IPS-15b (cell line): ENCODE measurements at regions not wholly inside any gene's neighbourhood (a gene's known extent, or its start where the extent isn't known, plus 50 kb on each side); places are given as distances from the start of the nearest gene placed in this dataset.
"Not testable (repeated sequence)": the region's sequence is repeated elsewhere in the genome, so short reads cannot be mapped to it uniquely, and the experiment has no call there.

Experiments
- H3K27me3 ChIP-seq: one replicate; pipeline ENCODE4 v1.6.1; 2013; ENCODE audit warnings: low read length; ENCODE audit not compliant: control insufficient read depth, insufficient read depth
- H3K36me3 ChIP-seq: one replicate; pipeline ENCODE4 v1.6.1; 2013; ENCODE audit warnings: low read length; ENCODE audit not compliant: control insufficient read depth, insufficient read depth
- H3K4me1 ChIP-seq: one replicate; pipeline ENCODE4 v1.6.1; 2013; ENCODE audit warnings: mild to moderate bottlenecking, low read length; ENCODE audit not compliant: control insufficient read depth, insufficient read depth
- H3K4me3 ChIP-seq: one replicate; pipeline ENCODE4 v1.5.1; 2013; ENCODE audit warnings: low read depth, low read length
- H3K9ac ChIP-seq: one replicate; pipeline ENCODE4 v1.6.1; 2013; ENCODE audit warnings: low read depth, mild to moderate bottlenecking, low read length
- H3K9me3 ChIP-seq: one replicate; pipeline ENCODE4 v1.6.1; 2013; ENCODE audit warnings: mild to moderate bottlenecking, low read length; ENCODE audit not compliant: control insufficient read depth, insufficient read depth

- Histone ChIP-seq H3K36me3 (no peaks in the 10 kb centered on the region), H3K4me3 (no peak overlapping the region), H3K4me1 (peaks cover 24% of the 10 kb centered on the region), H3K27me3 (no peaks in the 10 kb centered on the region), H3K9ac (no peak overlapping the region), H3K9me3 (no peaks in the 10 kb centered on the region)
Observed at GRCh38 chr10:63675171-63675570, 154.0 kb downstream of the REEP3 start.

GRCh38 chr10:63677001-63677400 lies 155.8 kb downstream of the REEP3 start:
- no peak overlapping the region for H3K9ac ChIP-seq
- H3K4me1 ChIP-seq: peaks cover 5% of the 10 kb centered on the region
- no peak overlapping the region for H3K4me3 ChIP-seq
- H3K36me3 ChIP-seq: no peaks in the 10 kb centered on the region
- no peaks in the 10 kb centered on the region for H3K9me3 ChIP-seq
- no peaks in the 10 kb centered on the region for H3K27me3 ChIP-seq

GRCh38 chr10:63680545-63680944 lies 159.3 kb downstream of the REEP3 start:
- H3K4me3 ChIP-seq, H3K27me3 ChIP-seq, H3K36me3 ChIP-seq, H3K4me1 ChIP-seq, H3K9ac ChIP-seq, H3K9me3 ChIP-seq: not testable (repeated sequence)

GRCh38 chr10:63681993-63682697 lies 160.9 kb downstream of the REEP3 start:
- no peak overlapping the region for H3K9ac ChIP-seq
- H3K36me3 ChIP-seq: no peaks in the 10 kb centered on the region
- H3K9me3 ChIP-seq: no peaks in the 10 kb centered on the region
- peaks cover 7% of the 10 kb centered on the region for H3K4me1 ChIP-seq
- no peak overlapping the region for H3K4me3 ChIP-seq
- H3K27me3 ChIP-seq: no peaks in the 10 kb centered on the region

GRCh38 chr10:63682698-63683052 lies 161.5 kb downstream of the REEP3 start:
- not testable (repeated sequence) for H3K36me3 ChIP-seq

GRCh38 chr10:63683223-63683622 lies 162.0 kb downstream of the REEP3 start:
- H3K36me3 ChIP-seq: no peaks in the 10 kb centered on the region
- no peak overlapping the region for H3K9ac ChIP-seq
- no peaks in the 10 kb centered on the region for H3K9me3 ChIP-seq
- no peak overlapping the region for H3K4me3 ChIP-seq
- H3K27me3 ChIP-seq: no peaks in the 10 kb centered on the region
- H3K4me1 ChIP-seq: peaks cover 7% of the 10 kb centered on the region

More at GRCh38 chr10:63682698-63683052, 161.5 kb downstream of the REEP3 start:
- not testable (repeated sequence) for H3K4me3 ChIP-seq, H3K4me1 ChIP-seq, H3K27me3 ChIP-seq, H3K9me3 ChIP-seq, H3K9ac ChIP-seq

- Histone ChIP-seq H3K27me3 (no peaks in the 10 kb centered on the region), H3K9me3 (no peaks in the 10 kb centered on the region), H3K9ac (no peak overlapping the region), H3K36me3 (no peaks in the 10 kb centered on the region), H3K4me3 (no peak overlapping the region), H3K4me1 (peaks cover 7% of the 10 kb centered on the region)
Observed at GRCh38 chr10:63683686-63684085, 162.5 kb downstream of the REEP3 start.

GRCh38 chr10:63684257-63684936 lies 163.2 kb downstream of the REEP3 start:
- H3K4me3 ChIP-seq: no peak overlapping the region
- H3K9ac ChIP-seq: no peak overlapping the region
- H3K4me1 ChIP-seq: peaks cover 7% of the 10 kb centered on the region
- H3K9me3 ChIP-seq: no peaks in the 10 kb centered on the region
- H3K36me3 ChIP-seq: no peaks in the 10 kb centered on the region
- no peaks in the 10 kb centered on the region for H3K27me3 ChIP-seq

- Histone ChIP-seq H3K36me3 (no peaks in the 10 kb centered on the region), H3K4me1 (peaks cover 4% of the 10 kb centered on the region), H3K4me3 (no peak overlapping the region), H3K27me3 (no peaks in the 10 kb centered on the region), H3K9ac (no peak overlapping the region), H3K9me3 (no peaks in the 10 kb centered on the region)
Observed at GRCh38 chr10:63689768-63690167, 168.6 kb downstream of the REEP3 start.

GRCh38 chr10:63692220-63692896 lies 171.2 kb downstream of the REEP3 start:
- Histone ChIP-seq H3K4me1 (no peaks in the 10 kb centered on the region), H3K9ac (no peak overlapping the region), H3K36me3 (no peaks in the 10 kb centered on the region), H3K9me3 (no peaks in the 10 kb centered on the region), H3K27me3 (no peaks in the 10 kb centered on the region), H3K4me3 (no peak overlapping the region)

- not testable (repeated sequence) for H3K9ac ChIP-seq, H3K4me1 ChIP-seq
Observed at GRCh38 chr10:63693021-63693420, 171.8 kb downstream of the REEP3 start.

GRCh38 chr10:63696205-63696604 lies 175.0 kb downstream of the REEP3 start:
- H3K36me3 ChIP-seq: no peaks in the 10 kb centered on the region
- H3K27me3 ChIP-seq: no peaks in the 10 kb centered on the region
- H3K9ac ChIP-seq: no peak overlapping the region
- no peak overlapping the region for H3K4me3 ChIP-seq
- no peaks in the 10 kb centered on the region for H3K9me3 ChIP-seq
- no peaks in the 10 kb centered on the region for H3K4me1 ChIP-seq

More at GRCh38 chr10:63693021-63693420, 171.8 kb downstream of the REEP3 start:
- not testable (repeated sequence) for H3K27me3 ChIP-seq, H3K4me3 ChIP-seq, H3K36me3 ChIP-seq, H3K9me3 ChIP-seq
